HG02798 (cell line): ENCODE measurements at regions not wholly inside any gene's neighbourhood (a gene's known extent, or its start where the extent isn't known, plus 50 kb on each side); places are given as distances from the start of the nearest gene placed in this dataset.

Experiments
- ATAC-seq: cut with Tn5 transposase; IDR thresholded peaks from one replicate; pipeline ENCODE4 v1.9.1; 2021; ENCODE audit warnings: mild to moderate bottlenecking; ENCODE audit not compliant: unreplicated experiment, poor library complexity

- ATAC-seq, result no peak
These were observed 164.3 kb upstream of the MLN start for GRCh38 chr6:33967966-33968724.

- no peak for ATAC-seq
These were observed 163.5 kb upstream of the MLN start for GRCh38 chr6:33967265-33967767.

GRCh38 chr6:33966536-33966935 lies 162.7 kb upstream of the MLN start:
- no peak for ATAC-seq

DNA sequence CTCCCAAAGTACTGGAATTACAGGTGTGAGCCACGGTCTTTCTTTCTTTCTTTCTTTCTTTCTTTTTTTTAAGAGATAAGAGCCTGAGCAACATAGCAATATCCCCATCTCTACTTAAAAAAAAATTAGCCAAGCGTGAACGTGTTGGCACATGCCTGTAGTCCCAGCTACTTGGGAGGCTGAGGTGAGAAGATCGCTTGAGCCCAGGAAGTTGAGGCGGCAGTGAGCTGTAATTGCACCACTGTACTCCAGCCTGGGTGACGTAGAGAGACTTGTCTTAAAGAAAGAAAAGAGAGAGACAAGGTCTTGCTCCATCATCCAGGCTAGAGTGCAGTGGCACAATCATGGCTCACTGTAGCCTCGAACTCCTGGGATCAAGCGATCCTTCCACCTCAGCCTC lies 162.0 kb upstream of the MLN start:
- ATAC-seq, result no peak

DNA sequence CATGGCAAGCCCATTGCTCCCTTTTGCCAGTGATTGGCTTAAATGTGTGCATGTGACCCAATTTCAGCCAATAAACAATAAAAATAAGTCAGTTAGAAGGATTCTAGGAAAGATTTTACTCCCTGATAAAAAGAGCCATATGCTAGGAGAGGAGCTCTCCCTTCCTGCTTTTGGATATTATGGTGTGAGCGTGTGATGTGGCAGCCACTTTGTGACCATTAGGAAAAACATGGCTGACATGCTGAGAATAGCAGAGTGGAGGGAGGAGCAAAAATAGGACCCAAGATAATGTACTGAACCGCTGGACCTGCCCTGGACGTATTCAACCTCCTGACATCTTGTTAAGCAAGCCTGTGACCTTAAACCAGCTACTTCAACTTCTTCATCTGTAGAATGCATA lies 160.6 kb upstream of the MLN start:
- ATAC-seq, result no peak

DNA sequence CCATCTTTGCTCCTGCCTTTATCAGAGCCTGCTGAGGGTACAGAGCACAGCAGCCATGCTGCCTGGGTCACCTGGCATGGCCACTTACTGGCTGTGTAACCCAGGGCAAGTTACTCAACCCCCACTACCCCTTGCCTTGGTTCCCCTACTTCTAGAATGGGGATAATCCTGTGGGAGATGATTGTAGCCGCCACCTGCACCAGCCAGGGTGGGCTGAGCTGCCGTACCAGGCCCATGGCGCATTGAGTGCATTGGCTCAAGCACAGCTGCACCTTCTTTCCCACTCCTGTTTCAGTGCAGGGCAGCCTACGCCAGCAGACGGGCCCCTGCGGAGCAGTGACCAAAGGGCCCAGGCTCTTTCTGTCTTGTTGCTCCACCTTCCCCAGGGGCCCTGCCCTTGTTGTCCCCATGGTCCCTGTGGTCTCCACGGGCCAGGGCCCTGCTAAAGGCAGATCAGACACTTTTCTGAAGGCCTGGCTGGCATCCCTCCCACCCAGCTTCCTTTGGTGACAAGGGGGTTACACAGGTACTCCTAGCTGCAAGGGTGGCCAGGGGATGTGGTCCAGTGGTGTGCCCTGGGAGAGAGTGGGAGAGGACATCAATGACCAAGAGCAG lies 159.4 kb upstream of the MLN start:
- no peak for ATAC-seq

- no peak for ATAC-seq
These were observed 158.6 kb upstream of the MLN start for GRCh38 chr6:33962246-33963027.

DNA sequence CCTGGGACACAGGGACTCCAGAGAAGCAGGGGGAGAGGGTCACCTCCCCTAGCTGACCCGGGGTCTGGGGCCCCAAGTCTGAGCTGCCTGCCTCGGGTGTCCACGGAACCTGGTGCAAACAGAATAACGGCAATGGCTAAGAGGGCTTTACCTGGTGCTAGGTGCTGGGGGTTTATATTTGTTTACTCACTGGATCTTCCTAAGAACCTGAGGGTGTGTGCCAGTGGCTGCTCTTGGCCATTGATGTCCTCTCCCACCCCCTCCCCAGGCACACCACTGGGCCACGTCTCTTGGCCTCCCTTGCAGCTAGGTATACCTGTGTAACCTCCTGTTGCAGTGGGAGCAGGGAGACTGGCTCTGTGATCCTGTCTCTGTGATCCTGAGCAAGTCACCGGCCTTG lies 157.9 kb upstream of the MLN start:
- ATAC-seq, result no peak

GRCh38 chr6:33960345-33961313 lies 156.8 kb upstream of the MLN start:
- ATAC-seq, result no peak

DNA sequence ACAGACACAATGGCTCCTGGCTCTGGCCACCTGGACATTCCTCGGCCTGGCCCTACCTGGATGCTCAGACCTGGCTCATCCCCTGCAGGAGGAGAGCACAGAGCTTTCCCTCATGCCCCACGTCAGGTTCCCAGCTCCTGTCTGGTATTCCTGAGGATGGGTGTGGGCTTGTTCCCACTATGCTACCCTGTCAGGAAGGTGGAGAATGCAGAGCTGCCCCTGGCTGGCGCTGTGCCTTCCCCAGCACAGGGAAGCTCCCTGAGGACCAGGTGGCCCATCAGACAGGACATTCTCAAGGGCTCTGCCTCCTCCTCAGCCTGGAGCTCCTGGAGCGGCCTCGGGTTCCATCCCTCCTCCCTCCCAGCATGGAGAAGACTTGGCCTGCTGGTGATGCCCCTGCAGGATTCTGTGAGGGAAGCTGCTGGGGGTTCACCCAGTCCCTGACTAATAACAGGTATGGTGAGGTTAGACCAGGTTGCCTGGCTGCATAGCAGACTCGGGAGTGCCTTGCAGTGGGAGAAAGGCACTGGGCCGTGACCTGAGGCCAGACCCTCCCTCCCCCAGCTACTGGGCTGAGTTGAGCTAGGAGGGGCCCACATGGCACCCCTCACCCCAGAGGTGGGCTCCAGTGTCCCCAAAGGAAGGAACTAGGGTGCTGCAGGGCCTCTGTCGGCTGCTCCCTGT lies 156.0 kb upstream of the MLN start:
- ATAC-seq, result no peak

- no peak for ATAC-seq
These were observed 155.5 kb upstream of the MLN start for GRCh38 chr6:33959329-33959651.

DNA sequence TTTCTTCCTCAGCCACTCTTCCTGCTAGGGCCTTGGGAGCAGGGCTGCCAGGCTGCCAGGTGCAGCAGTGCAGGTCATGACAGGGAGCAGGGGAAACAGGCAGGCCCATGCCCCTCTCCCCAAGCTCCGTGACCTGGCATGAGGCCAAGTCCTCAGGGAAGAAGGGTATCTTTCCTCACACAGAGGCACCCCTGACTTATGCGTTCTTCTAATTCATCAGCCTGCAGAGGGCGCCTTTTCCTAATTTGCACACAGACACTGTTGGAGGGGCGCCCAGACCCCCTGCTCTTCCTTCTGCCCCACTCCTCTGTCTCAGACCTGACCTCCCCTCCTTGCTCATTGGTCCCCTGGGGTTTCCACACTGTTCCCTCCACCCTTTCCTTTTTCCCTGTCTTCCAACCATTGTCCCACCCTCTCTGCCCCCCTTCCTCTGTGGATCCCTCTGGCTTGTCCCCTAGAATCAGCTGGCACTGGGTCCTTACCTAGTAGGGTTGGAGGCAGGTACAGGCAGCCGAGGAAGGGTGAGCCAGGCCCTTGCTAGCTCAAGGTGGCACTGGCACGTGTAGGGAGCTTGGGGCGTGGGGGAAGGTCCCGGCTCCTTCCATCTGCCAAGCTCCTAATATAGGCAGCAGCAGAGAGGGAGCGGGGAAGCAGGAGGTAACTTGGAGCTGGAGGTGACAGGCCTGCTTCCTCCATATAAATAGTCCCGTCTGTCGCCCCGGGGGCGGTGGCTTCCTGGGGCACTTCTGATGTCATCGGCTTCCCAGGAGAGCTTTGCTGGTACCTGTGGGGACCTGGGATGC lies 154.9 kb upstream of the MLN start:
- no peak for ATAC-seq

GRCh38 chr6:33957892-33958525 lies 154.2 kb upstream of the MLN start:
- ATAC-seq, result no peak

- no peak for ATAC-seq
These were observed 153.5 kb upstream of the MLN start for GRCh38 chr6:33957131-33957891.

GRCh38 chr6:33956206-33956605 lies 152.4 kb upstream of the MLN start:
- ATAC-seq, result no peak

- ATAC-seq, result no peak
These were observed 151.8 kb upstream of the MLN start for GRCh38 chr6:33955566-33955965.

- no peak for ATAC-seq
These were observed 150.7 kb upstream of the MLN start for GRCh38 chr6:33954453-33954852.

GRCh38 chr6:33953171-33953570 lies 149.4 kb upstream of the MLN start:
- no peak for ATAC-seq
